ENCODE measurements at regions not wholly inside any gene's neighbourhood (a gene's known extent, or its start where the extent isn't known, plus 50 kb on each side); places are given as distances from the start of the nearest gene placed in this dataset.

- TF ChIP-seq CTCF (IDR thresholded peaks at IDR 0.05) = no peak
- TF ChIP-seq POLR2A (IDR thresholded peaks at IDR 0.05) = no peak
- TF ChIP-seq POLR2AphosphoS5 (IDR thresholded peaks at IDR 0.05) = no peak
Observed at GRCh38 chr2:121895723-121896571, 140.5 kb downstream of the TSN start.
